GM12891 (cell line): ENCODE measurements at regions not wholly inside any gene's neighbourhood (a gene's known extent, or its start where the extent isn't known, plus 50 kb on each side); places are given as distances from the start of the nearest gene placed in this dataset.

ENCODE experiments used
- POLR2A ChIP-seq: IDR thresholded peaks from 2 replicates; pipeline ENCODE4 v1.6.1; 2011; ENCODE audit warnings: low read depth, low read length, control low read depth
- POLR2AphosphoS5 ChIP-seq: IDR thresholded peaks from 2 replicates; pipeline ENCODE4 v1.6.1; 2011; ENCODE audit warnings: low read depth, low read length, control low read depth
- POU2F2 ChIP-seq: IDR thresholded peaks from 2 replicates; pipeline ENCODE4 v1.6.1; 2011; ENCODE audit warnings: low read depth, mild to moderate bottlenecking, control low read depth, low read length, moderate library complexity
- SPI1 ChIP-seq: IDR thresholded peaks from 2 replicates; pipeline ENCODE4 v1.6.1; 2011; ENCODE audit warnings: low read depth, low read length, control low read depth

GRCh38 chr4:142901166-142901662 is 55.1 kb upstream of the INPP4B start:
- TF ChIP-seq POLR2A (no peak), POLR2AphosphoS5 (no peak), POU2F2 (no peak), SPI1 (no peak)
